NB4 (cell line): ENCODE measurements at regions not wholly inside any gene's neighbourhood (a gene's known extent, or its start where the extent isn't known, plus 50 kb on each side); places are given as distances from the start of the nearest gene placed in this dataset.

Experiments used
- CTCF ChIP-seq: IDR thresholded peaks from one replicate; pipeline ENCODE4 v1.5.1; 2012; ENCODE audit warnings: low read depth, low read length
- POLR2A ChIP-seq: IDR thresholded peaks from 2 replicates; pipeline ENCODE4 v1.6.1; 2011; ENCODE audit warnings: mild to moderate bottlenecking; ENCODE audit not compliant: insufficient read length; ENCODE audit errors: extremely low read depth

- no peak for TF ChIP-seq CTCF
- TF ChIP-seq POLR2A = no peak
Observed at GRCh38 chr9:12224449-12224848, 468.7 kb upstream of the TYRP1 start.
